ENCODE measurements at regions not wholly inside any gene's neighbourhood (a gene's known extent, or its start where the extent isn't known, plus 50 kb on each side); places are given as distances from the start of the nearest gene placed in this dataset.

DNA sequence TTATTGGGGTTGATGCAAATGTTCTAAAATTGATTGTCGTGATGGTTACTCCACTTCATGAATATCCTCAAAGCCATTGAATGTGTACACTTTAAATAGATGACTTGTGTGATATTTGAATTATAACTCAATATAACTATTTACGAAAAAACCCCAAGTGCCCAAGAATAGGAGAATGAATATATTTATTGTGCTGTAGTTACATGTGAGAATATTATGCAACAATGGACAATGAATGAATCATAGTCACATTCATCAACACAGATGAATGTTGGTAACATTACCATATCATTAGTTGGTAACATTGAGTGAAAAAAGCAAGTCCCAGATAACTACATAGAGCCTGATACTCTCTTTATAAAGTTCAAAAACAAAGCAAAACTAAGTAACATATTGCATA lies 127.8 kb upstream of the UBL3 start:
- TF ChIP-seq, protein P1, sequence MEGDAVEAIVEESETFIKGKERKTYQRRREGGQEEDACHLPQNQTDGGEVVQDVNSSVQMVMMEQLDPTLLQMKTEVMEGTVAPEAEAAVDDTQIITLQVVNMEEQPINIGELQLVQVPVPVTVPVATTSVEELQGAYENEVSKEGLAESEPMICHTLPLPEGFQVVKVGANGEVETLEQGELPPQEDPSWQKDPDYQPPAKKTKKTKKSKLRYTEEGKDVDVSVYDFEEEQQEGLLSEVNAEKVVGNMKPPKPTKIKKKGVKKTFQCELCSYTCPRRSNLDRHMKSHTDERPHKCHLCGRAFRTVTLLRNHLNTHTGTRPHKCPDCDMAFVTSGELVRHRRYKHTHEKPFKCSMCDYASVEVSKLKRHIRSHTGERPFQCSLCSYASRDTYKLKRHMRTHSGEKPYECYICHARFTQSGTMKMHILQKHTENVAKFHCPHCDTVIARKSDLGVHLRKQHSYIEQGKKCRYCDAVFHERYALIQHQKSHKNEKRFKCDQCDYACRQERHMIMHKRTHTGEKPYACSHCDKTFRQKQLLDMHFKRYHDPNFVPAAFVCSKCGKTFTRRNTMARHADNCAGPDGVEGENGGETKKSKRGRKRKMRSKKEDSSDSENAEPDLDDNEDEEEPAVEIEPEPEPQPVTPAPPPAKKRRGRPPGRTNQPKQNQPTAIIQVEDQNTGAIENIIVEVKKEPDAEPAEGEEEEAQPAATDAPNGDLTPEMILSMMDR (IDR thresholded peaks at IDR 0.05), result no peak
- TF ChIP-seq POLR2AphosphoS5 (IDR thresholded peaks at IDR 0.05; ENCODE audit: insufficient read depth in 1 of 2, low read depth in 1 of 2), result no peak
